ENCODE measurements at regions not wholly inside any gene's neighbourhood (a gene's known extent, or its start where the extent isn't known, plus 50 kb on each side); places are given as distances from the start of the nearest gene placed in this dataset.

- TF ChIP-seq CTCF (IDR thresholded peaks at IDR 0.05): no peak
- TF ChIP-seq POLR2A (IDR thresholded peaks at IDR 0.05): no peak
Observed at GRCh38 chr11:29842061-29842460, 174.8 kb downstream of the KCNA4 start.

All from thyroid gland (tissue), 4 donors.